ENCODE measurements at regions not wholly inside any gene's neighbourhood (a gene's known extent, or its start where the extent isn't known, plus 50 kb on each side); places are given as distances from the start of the nearest gene placed in this dataset.

- DNase-seq, result no peak
Measured at GRCh38 chr22:48755059-48755949, 1072.4 kb downstream of the BRD1 start.

- no peak for DNase-seq
Measured at GRCh38 chr22:48754611-48755058, 1073.0 kb downstream of the BRD1 start.

- DNase-seq, result no peak
Measured at GRCh38 chr22:48753752-48754517, 1073.7 kb downstream of the BRD1 start.

GRCh38 chr22:48753381-48753730, 1074.3 kb downstream of the BRD1 start:
- no peak for DNase-seq

- no peak for DNase-seq
Measured at GRCh38 chr22:48752451-48753380, 1075.0 kb downstream of the BRD1 start.

- DNase-seq, result no peak
Measured at GRCh38 chr22:48751539-48752437, 1075.9 kb downstream of the BRD1 start.

GRCh38 chr22:48750826-48751440, 1076.7 kb downstream of the BRD1 start:
- DNase-seq, result no peak

GRCh38 chr22:48750282-48750681, 1077.4 kb downstream of the BRD1 start:
- DNase-seq, result no peak

GRCh38 chr22:48749555-48750227, 1078.0 kb downstream of the BRD1 start:
- DNase-seq, result no peak

GRCh38 chr22:48748860-48749554, 1078.7 kb downstream of the BRD1 start:
- no peak for DNase-seq

GRCh38 chr22:48748113-48748859, 1079.4 kb downstream of the BRD1 start:
- DNase-seq, result no peak

GRCh38 chr22:48746789-48747425, 1080.8 kb downstream of the BRD1 start:
- DNase-seq, result no peak

GRCh38 chr22:48745842-48746788, 1081.6 kb downstream of the BRD1 start:
- DNase-seq, result no peak

GRCh38 chr22:48744967-48745841, 1082.5 kb downstream of the BRD1 start:
- no peak for DNase-seq

GRCh38 chr22:48744283-48744641, 1083.4 kb downstream of the BRD1 start:
- DNase-seq, result no peak

GRCh38 chr22:48743601-48744282, 1083.9 kb downstream of the BRD1 start:
- DNase-seq, result no peak
